AG04449 (cell line): ENCODE measurements at regions not wholly inside any gene's neighbourhood (a gene's known extent, or its start where the extent isn't known, plus 50 kb on each side); places are given as distances from the start of the nearest gene placed in this dataset.
"Not testable (repeated sequence)": the region's sequence is repeated elsewhere in the genome, so short reads cannot be mapped to it uniquely, and the experiment has no call there.

ENCODE experiments used
- CTCF ChIA-PET: fragments of 350-600 bp; formaldehyde crosslinking; extraction: SDS; loops from one replicate; lab custom pipeline; 2021; ENCODE audit warnings: antibody characterized with exemption; lab: Yijun Ruan, JAX
- POLR2A ChIA-PET: fragments of 400-600, 350-600 bp; formaldehyde crosslinking; extraction: SDS; loops from one replicate; lab custom pipeline; 2020; ENCODE audit warnings: antibody characterized with exemption, inconsistent platforms; lab: Yijun Ruan, JAX
- DNase-seq: peaks from one replicate; pipeline ENCODE4 v3.0.0-alpha.2; 2010; ENCODE audit warnings: low read depth, low spot score
- H3K4me3 ChIP-seq: 2 replicates; pipeline ENCODE4 v1.5.1; 2011; ENCODE audit warnings: low read depth, mild to moderate bottlenecking, control low read depth, low read length
- TF ChIP-seq, protein P1 (sequence below): IDR thresholded peaks from one replicate; pipeline ENCODE4 v1.5.1; 2011; ENCODE audit warnings: mild to moderate bottlenecking, moderate library complexity, low read length, control low read depth, inconsistent platforms; ENCODE audit not compliant: insufficient read depth; ENCODE audit errors: missing control alignments

DNA sequence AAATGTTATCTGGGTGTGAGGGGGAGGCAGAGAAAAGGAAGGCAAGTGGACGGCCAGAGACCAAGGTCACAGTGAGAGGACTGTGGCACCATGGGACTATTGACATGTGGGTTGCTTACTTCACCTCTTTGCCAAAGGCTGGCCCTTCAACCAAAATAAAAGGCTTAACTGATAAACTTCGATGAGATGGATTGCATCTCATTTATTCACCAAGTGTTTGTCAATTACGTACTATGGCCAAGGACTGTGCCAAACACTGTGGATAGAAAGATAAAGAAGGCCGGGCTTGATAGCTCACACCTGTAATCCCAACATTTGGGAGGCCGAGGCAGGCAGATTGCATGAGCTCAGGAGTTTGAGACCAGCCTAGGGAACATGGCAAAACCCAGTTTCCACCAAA is 98.7 kb upstream of the CCBE1 start:
- no peak overlapping the region for H3K4me3 ChIP-seq
- TF ChIP-seq, protein P1, sequence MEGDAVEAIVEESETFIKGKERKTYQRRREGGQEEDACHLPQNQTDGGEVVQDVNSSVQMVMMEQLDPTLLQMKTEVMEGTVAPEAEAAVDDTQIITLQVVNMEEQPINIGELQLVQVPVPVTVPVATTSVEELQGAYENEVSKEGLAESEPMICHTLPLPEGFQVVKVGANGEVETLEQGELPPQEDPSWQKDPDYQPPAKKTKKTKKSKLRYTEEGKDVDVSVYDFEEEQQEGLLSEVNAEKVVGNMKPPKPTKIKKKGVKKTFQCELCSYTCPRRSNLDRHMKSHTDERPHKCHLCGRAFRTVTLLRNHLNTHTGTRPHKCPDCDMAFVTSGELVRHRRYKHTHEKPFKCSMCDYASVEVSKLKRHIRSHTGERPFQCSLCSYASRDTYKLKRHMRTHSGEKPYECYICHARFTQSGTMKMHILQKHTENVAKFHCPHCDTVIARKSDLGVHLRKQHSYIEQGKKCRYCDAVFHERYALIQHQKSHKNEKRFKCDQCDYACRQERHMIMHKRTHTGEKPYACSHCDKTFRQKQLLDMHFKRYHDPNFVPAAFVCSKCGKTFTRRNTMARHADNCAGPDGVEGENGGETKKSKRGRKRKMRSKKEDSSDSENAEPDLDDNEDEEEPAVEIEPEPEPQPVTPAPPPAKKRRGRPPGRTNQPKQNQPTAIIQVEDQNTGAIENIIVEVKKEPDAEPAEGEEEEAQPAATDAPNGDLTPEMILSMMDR: no peak
- DNase-seq: no peak
- ChIA-PET POLR2A (no interaction called here), CTCF (interaction anchor here (1.0 to 1.7 kb wide), 2 partner anchors 15 to 28 kb away, joined by 3 to 5 read pairs; no protein-coding TSS in a partner anchor)

DNA sequence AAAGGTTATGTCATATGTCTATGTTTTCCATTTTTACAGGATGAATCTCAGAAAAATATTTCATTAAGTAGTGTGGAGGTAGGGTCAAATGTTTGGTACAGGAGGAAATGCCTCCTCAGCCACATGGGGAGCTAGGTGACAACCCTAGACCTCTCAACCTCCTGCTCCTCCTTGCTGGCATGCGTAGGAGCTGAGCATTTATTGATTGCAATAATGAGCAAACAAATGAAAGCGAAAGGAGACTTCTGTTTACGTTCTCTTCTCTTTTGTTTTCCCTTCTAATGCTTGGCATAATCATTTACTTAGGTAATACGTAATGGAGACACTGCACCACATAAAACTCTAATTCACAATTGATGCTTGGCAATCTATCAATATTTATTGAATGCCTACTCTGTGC is 95.1 kb upstream of the CCBE1 start:
- no peak overlapping the region for H3K4me3 ChIP-seq
- ChIA-PET CTCF (interaction anchor here (1.0 to 2.2 kb wide), 2 partner anchors 10 to 32 kb away, joined by 3 to 8 read pairs; no protein-coding TSS in a partner anchor), POLR2A (no interaction called here)
- DNase-seq: no peak
- TF ChIP-seq, protein P1: no peak

DNA sequence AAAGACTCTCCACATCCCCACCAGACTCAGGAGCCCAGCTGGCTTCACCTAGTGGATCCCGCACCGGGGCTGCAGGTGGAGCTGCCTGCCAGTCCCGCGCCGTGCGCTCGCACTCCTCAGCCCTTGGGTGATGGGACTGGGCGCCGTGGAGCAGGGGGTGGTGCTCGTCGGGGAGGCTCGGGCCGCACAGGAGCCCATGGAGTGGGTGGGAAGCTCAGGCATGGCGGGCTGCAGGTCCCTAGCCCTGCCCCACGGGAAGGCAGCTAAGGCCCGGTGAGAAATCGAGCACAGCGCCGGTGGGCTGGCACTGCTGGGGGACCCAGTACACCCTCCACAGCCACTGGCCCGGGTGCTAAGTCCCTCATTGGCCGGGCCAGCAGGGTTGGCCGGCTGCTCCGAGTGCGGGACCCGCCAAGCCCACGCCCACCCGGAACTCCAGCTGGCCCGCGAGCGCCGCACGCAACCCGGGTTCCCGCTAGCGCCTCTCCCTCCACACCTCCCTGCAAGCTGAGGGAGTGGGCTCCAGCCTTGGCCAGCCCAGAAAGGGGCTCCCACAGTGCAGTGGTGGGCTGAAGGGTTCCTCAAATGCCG is 93.2 kb upstream of the CCBE1 start:
- POLR2A ChIA-PET, H3K4me3 ChIP-seq, DNase-seq: not testable (repeated sequence)
- CTCF ChIA-PET: interaction anchor here (1.2 to 2.2 kb wide), 2 partner anchors 8 to 93 kb away, joined by 7 to 8 read pairs; partner anchors contain the start of gene CCBE1

DNA sequence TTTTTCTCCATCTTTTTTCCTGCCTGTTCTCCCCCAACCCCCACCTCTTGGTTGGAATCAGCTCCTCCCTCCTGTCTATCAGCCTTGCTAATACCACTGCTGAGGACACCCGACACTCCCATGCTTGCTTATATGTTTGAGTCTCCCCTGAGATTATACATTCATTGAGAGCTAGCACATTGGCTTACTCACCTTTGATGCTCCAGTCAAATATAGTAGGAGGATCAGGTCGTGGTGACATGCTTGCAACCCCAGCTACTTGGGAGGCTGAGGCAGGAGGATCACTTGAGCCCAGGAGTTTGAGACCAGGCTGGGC is 91.5 kb upstream of the CCBE1 start:
- ChIA-PET CTCF (interaction anchor here (0.9 to 2.7 kb wide), 4 partner anchors 9 to 158 kb away, joined by 4 to 11 read pairs (median 4); partner anchors contain the start of gene CCBE1), POLR2A (interaction anchor here (1.0 kb wide), 1 partner anchor 25 kb away, joined by 4 read pairs; no protein-coding TSS in a partner anchor)
- no peak overlapping the region for H3K4me3 ChIP-seq
- TF ChIP-seq, protein P1: no peak
- DNase-seq: no peak

DNA sequence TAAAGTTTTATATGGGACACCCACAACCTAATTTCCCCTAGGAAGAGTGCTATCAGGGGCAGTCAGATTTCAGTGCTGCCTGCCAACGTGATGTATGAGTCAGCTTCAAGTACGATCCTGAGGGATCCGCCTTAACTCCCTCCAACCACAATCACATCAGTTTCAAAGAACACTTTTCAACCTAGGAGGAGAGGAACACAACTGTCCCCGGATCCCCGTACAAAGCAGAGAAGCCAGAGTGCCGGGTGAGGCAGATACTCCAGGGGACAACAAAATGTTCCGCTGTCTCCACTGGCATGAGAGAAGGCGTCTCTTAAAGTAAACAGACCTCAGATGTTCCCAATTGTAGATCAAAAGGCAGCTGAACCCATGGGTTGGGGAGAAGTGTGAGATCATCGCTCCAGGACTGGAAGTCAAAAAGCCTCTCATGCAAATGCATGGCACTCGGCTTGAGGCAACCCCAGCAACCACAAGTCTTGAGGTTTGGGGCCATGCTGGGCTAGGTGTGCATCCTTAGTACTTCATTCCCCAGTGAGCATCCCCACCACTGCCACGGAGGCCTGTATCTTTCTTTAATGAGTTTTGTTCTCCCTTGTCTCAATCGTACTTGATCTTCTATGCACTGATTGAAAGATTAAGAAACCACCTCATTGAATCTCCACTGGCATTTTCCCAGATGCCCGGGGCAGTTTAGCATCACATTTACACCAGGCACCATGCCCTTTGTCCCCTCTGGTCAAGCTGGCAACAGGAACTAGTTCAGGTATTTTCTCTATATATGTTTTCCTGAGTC is 91.0 kb upstream of the CCBE1 start:
- no peak for DNase-seq
- CTCF ChIA-PET: interaction anchor here (0.9 to 3.0 kb wide), 5 partner anchors 13 to 157 kb away, joined by 3 to 22 read pairs (median 5); partner anchors contain the start of gene CCBE1
- POLR2A ChIA-PET: interaction anchor here (0.8 to 1.0 kb wide), 2 partner anchors 25 to 34 kb away, joined by 3 to 4 read pairs; no protein-coding TSS in a partner anchor
- peak overlapping the region; percentile 38 for H3K4me3 ChIP-seq
- TF ChIP-seq, protein P1: no peak

DNA sequence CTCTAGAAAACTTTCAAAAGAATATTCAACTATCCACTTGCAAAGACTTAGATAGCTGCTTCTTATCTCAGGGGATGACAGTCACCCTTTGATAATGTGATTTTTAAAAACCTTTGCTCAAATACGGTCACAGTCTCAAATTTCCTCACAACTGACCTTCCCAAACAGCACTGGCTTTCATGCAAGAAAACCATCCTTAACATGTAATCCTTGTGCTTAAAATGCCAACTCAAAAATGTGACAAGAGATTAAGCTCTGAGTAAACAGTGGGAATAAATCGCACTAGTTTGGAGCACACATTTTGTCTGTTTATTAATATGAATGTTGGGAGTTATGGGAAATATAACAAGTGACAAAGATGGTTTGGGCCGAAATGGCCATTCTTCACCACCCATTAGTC is 87.5 kb upstream of the CCBE1 start:
- no peak overlapping the region for H3K4me3 ChIP-seq
- no peak for DNase-seq
- CTCF ChIA-PET: interaction anchor here (0.9 to 1.6 kb wide), 7 partner anchors 21 to 326 kb away, joined by 3 to 20 read pairs (median 4); partner anchors contain the start of gene CCBE1
- POLR2A ChIA-PET: no interaction called here
- TF ChIP-seq, protein P1: no peak
